ENCODE measurements at regions not wholly inside any gene's neighbourhood (a gene's known extent, or its start where the extent isn't known, plus 50 kb on each side); places are given as distances from the start of the nearest gene placed in this dataset.

DNA sequence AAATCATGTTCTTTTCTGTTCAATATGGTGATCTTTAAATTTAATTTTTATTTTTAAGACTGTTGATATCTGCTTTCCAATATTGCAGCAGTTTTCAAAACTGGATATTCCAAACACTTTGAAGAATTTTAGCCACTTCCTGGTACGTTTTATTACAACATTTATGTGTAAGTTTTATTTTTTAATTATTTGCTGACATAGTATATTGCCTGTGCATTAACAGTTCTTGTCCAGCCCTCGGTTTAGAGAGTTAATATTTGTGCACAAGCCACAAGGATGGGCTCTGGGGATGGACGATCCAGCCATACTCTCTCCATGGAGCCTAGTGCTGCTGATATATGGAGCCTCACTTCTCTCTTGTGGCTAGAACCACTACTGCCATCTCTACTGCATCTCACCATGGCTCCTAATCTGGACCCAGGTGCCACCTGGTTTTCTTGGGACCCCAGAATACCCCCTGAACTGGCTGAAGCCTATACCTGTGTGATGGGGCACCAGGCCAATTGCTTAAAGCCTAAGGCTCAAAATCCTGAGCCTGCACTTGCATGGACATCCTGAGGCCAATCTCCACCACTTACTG lies 262.5 kb downstream of the RASSF9 start:
- TF ChIP-seq, protein P1, sequence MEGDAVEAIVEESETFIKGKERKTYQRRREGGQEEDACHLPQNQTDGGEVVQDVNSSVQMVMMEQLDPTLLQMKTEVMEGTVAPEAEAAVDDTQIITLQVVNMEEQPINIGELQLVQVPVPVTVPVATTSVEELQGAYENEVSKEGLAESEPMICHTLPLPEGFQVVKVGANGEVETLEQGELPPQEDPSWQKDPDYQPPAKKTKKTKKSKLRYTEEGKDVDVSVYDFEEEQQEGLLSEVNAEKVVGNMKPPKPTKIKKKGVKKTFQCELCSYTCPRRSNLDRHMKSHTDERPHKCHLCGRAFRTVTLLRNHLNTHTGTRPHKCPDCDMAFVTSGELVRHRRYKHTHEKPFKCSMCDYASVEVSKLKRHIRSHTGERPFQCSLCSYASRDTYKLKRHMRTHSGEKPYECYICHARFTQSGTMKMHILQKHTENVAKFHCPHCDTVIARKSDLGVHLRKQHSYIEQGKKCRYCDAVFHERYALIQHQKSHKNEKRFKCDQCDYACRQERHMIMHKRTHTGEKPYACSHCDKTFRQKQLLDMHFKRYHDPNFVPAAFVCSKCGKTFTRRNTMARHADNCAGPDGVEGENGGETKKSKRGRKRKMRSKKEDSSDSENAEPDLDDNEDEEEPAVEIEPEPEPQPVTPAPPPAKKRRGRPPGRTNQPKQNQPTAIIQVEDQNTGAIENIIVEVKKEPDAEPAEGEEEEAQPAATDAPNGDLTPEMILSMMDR (IDR thresholded peaks at IDR 0.05) = no peak
- no peak for TF ChIP-seq POLR2A (IDR thresholded peaks at IDR 0.05)
